Hindlimb muscle (tissue), 1 donor: ENCODE measurements at regions not wholly inside any gene's neighbourhood (a gene's known extent, or its start where the extent isn't known, plus 50 kb on each side); places are given as distances from the start of the nearest gene placed in this dataset.

Experiments
- DNase-seq: peaks from one replicate; pipeline ENCODE4 v3.0.0-alpha.2; 2013

- no peak for DNase-seq
These were observed 1299.1 kb upstream of the ADGRB3 start for GRCh38 chr6:67336014-67336413.

- no peak for DNase-seq
These were observed 1303.8 kb upstream of the ADGRB3 start for GRCh38 chr6:67331304-67331703.

- no peak for DNase-seq
These were observed 1306.8 kb upstream of the ADGRB3 start for GRCh38 chr6:67328269-67328668.

- no peak for DNase-seq
These were observed 1334.5 kb upstream of the ADGRB3 start for GRCh38 chr6:67300430-67301040.

- no peak for DNase-seq
These were observed 1342.9 kb upstream of the ADGRB3 start for GRCh38 chr6:67292169-67292568.

GRCh38 chr6:67287566-67287965 is 1347.5 kb upstream of the ADGRB3 start:
- no peak for DNase-seq

- DNase-seq = no peak
These were observed 1349.1 kb upstream of the ADGRB3 start for GRCh38 chr6:67285770-67286495.

GRCh38 chr6:67277312-67277711 is 1357.8 kb upstream of the ADGRB3 start:
- no peak for DNase-seq

- no peak for DNase-seq
These were observed 1368.8 kb upstream of the ADGRB3 start for GRCh38 chr6:67265996-67266921.

GRCh38 chr6:67252663-67253062 is 1382.4 kb upstream of the ADGRB3 start:
- no peak for DNase-seq

- no peak for DNase-seq
These were observed 1387.0 kb upstream of the ADGRB3 start for GRCh38 chr6:67248077-67248476.

GRCh38 chr6:67244037-67244436 is 1391.0 kb upstream of the ADGRB3 start:
- DNase-seq = no peak

- no peak for DNase-seq
These were observed 1397.8 kb upstream of the ADGRB3 start for GRCh38 chr6:67237277-67237676.

- DNase-seq = no peak
These were observed 1404.0 kb upstream of the ADGRB3 start for GRCh38 chr6:67231092-67231491.

GRCh38 chr6:67224989-67225388 is 1410.1 kb upstream of the ADGRB3 start:
- DNase-seq = no peak

GRCh38 chr6:67221226-67221625 is 1413.9 kb upstream of the ADGRB3 start:
- DNase-seq = no peak

- DNase-seq = no peak
These were observed 1415.7 kb upstream of the ADGRB3 start for GRCh38 chr6:67219346-67219745.

- DNase-seq = no peak
These were observed 1422.5 kb upstream of the ADGRB3 start for GRCh38 chr6:67212584-67212983.

- no peak for DNase-seq
These were observed 1424.6 kb upstream of the ADGRB3 start for GRCh38 chr6:67210450-67210849.

GRCh38 chr6:67201563-67201962 is 1433.5 kb upstream of the ADGRB3 start:
- DNase-seq = no peak

- no peak for DNase-seq
These were observed 1434.3 kb upstream of the ADGRB3 start for GRCh38 chr6:67200626-67201403.

- no peak for DNase-seq
These were observed 1435.7 kb upstream of the ADGRB3 start for GRCh38 chr6:67199425-67199824.

GRCh38 chr6:67190733-67191132 is 1444.3 kb upstream of the ADGRB3 start:
- no peak for DNase-seq
